ENCODE measurements at regions not wholly inside any gene's neighbourhood (a gene's known extent, or its start where the extent isn't known, plus 50 kb on each side); places are given as distances from the start of the nearest gene placed in this dataset.
"Not testable (repeated sequence)": the region's sequence is repeated elsewhere in the genome, so short reads cannot be mapped to it uniquely, and the experiment has no call there.

- no peak for DNase-seq (ENCODE audit: low read depth)
- no peak for TF ChIP-seq CTCF (conservative IDR thresholded peaks at IDR 0.05; ENCODE audit: low read depth, low read length)
- no peak overlapping the region for H3K4me3 ChIP-seq (ENCODE audit: low read depth, low read length)
These were observed 51.3 kb upstream of the SUB1 start for GRCh38 chr5:32534041-32534440.

- peak; percentile 79 for DNase-seq (ENCODE audit: low read depth)
- TF ChIP-seq CTCF (conservative IDR thresholded peaks at IDR 0.05; ENCODE audit: low read depth, low read length): no peak
- H3K4me3 ChIP-seq (ENCODE audit: low read depth, low read length): no peak overlapping the region
These were observed 53.4 kb upstream of the SUB1 start for GRCh38 chr5:32531885-32532520.

GRCh38 chr5:32527321-32527720, 58.0 kb upstream of the SUB1 start:
- not testable (repeated sequence) for DNase-seq (ENCODE audit: low read depth); H3K4me3 ChIP-seq (ENCODE audit: low read depth, low read length)

- no peak overlapping the region for H3K4me3 ChIP-seq (ENCODE audit: low read depth, low read length)
- DNase-seq (ENCODE audit: low read depth): no peak
- TF ChIP-seq CTCF (conservative IDR thresholded peaks at IDR 0.05; ENCODE audit: low read depth, low read length): no peak
These were observed 58.5 kb upstream of the SUB1 start for GRCh38 chr5:32526810-32527209.

- H3K4me3 ChIP-seq (ENCODE audit: low read depth, low read length): no peak overlapping the region
- no peak for DNase-seq (ENCODE audit: low read depth)
- TF ChIP-seq CTCF (conservative IDR thresholded peaks at IDR 0.05; ENCODE audit: low read depth, low read length): peak; percentile 46
These were observed 61.7 kb upstream of the SUB1 start for GRCh38 chr5:32523625-32524024.

- no peak overlapping the region for H3K4me3 ChIP-seq (ENCODE audit: low read depth, low read length)
- DNase-seq (ENCODE audit: low read depth): peak; percentile 90
- no peak for TF ChIP-seq CTCF (conservative IDR thresholded peaks at IDR 0.05; ENCODE audit: low read depth, low read length)
These were observed 62.8 kb upstream of the SUB1 start for GRCh38 chr5:32522429-32523143.

- DNase-seq (ENCODE audit: low read depth): no peak
- TF ChIP-seq CTCF (conservative IDR thresholded peaks at IDR 0.05; ENCODE audit: low read depth, low read length): no peak
- no peak overlapping the region for H3K4me3 ChIP-seq (ENCODE audit: low read depth, low read length)
These were observed 63.9 kb upstream of the SUB1 start for GRCh38 chr5:32521481-32521880.

Data from choroid plexus epithelial cell (primary cell).